G401 (cell line): ENCODE measurements at regions not wholly inside any gene's neighbourhood (a gene's known extent, or its start where the extent isn't known, plus 50 kb on each side); places are given as distances from the start of the nearest gene placed in this dataset.
"Not testable (repeated sequence)": the region's sequence is repeated elsewhere in the genome, so short reads cannot be mapped to it uniquely, and the experiment has no call there.

Source experiments
- DNase-seq: peaks from one replicate; pipeline ENCODE4 v3.0.0-alpha.2; 2015; ENCODE audit warnings: low spot score
- in situ Hi-C: cut with HindIII; loops from 2 replicates; pipeline ENCODE4 v1.10.0; 2016; ENCODE audit warnings: low sequenced_read_pairs, mixed read lengths

- no peak for DNase-seq
- in situ Hi-C loops = no loop called here
These were observed 318.0 kb downstream of the QKI start for GRCh38 chr6:163732479-163732878.

GRCh38 chr6:163732014-163732351, 317.5 kb downstream of the QKI start:
- in situ Hi-C loops, DNase-seq: not testable (repeated sequence)

GRCh38 chr6:163731215-163732013, 316.9 kb downstream of the QKI start:
- DNase-seq = no peak
- in situ Hi-C loops = no loop called here

GRCh38 chr6:163730246-163731210, 316.0 kb downstream of the QKI start:
- in situ Hi-C loops = no loop called here
- DNase-seq = no peak

GRCh38 chr6:163729127-163729872, 314.8 kb downstream of the QKI start:
- in situ Hi-C loops = no loop called here
- no peak for DNase-seq

GRCh38 chr6:163728442-163729126, 314.1 kb downstream of the QKI start:
- in situ Hi-C loops = no loop called here

GRCh38 chr6:163726037-163726695, 311.6 kb downstream of the QKI start:
- in situ Hi-C loops = no loop called here
- DNase-seq = no peak

More at GRCh38 chr6:163728442-163729126, 314.1 kb downstream of the QKI start:
- DNase-seq = no peak

GRCh38 chr6:163725008-163725941, 310.8 kb downstream of the QKI start:
- DNase-seq = no peak
- in situ Hi-C loops = no loop called here

GRCh38 chr6:163724196-163724595, 309.7 kb downstream of the QKI start:
- DNase-seq = no peak
- in situ Hi-C loops = no loop called here

GRCh38 chr6:163723759-163724158, 309.2 kb downstream of the QKI start:
- in situ Hi-C loops = no loop called here

GRCh38 chr6:163721922-163722692, 307.6 kb downstream of the QKI start:
- in situ Hi-C loops = no loop called here

More at GRCh38 chr6:163723759-163724158, 309.2 kb downstream of the QKI start:
- DNase-seq = no peak

GRCh38 chr6:163721435-163721834, 306.9 kb downstream of the QKI start:
- in situ Hi-C loops = no loop called here
- DNase-seq = no peak

More at GRCh38 chr6:163721922-163722692, 307.6 kb downstream of the QKI start:
- DNase-seq = no peak

- DNase-seq = no peak
- in situ Hi-C loops = no loop called here
These were observed 306.1 kb downstream of the QKI start for GRCh38 chr6:163720460-163721235.

GRCh38 chr6:163720005-163720404, 305.5 kb downstream of the QKI start:
- no peak for DNase-seq
- in situ Hi-C loops = no loop called here

GRCh38 chr6:163719028-163719742, 304.7 kb downstream of the QKI start:
- in situ Hi-C loops = no loop called here
- no peak for DNase-seq
